GM19035 (cell line): ENCODE measurements at regions not wholly inside any gene's neighbourhood (a gene's known extent, or its start where the extent isn't known, plus 50 kb on each side); places are given as distances from the start of the nearest gene placed in this dataset.
"Not testable (repeated sequence)": the region's sequence is repeated elsewhere in the genome, so short reads cannot be mapped to it uniquely, and the experiment has no call there.

Experiments
- ATAC-seq: cut with Tn5 transposase; IDR thresholded peaks from one replicate; pipeline ENCODE4 v1.9.1; 2021; ENCODE audit not compliant: unreplicated experiment

- ATAC-seq, result no peak
Measured at GRCh38 chr12:82627799-82628198, 58.9 kb upstream of the TMTC2 start.

GRCh38 chr12:82634495-82635258 lies 52.0 kb upstream of the TMTC2 start:
- ATAC-seq, result not testable (repeated sequence)

GRCh38 chr12:82635263-82635662 lies 51.4 kb upstream of the TMTC2 start:
- ATAC-seq, result no peak
